Erythroblast (primary cell): ENCODE measurements at regions not wholly inside any gene's neighbourhood (a gene's known extent, or its start where the extent isn't known, plus 50 kb on each side); places are given as distances from the start of the nearest gene placed in this dataset.
A peak's percentile ranks its signal among the peaks of the same experiment; 100 is the strongest.

ENCODE experiments used
- DNase-seq, 2 experiments: peaks; one replicate each; lab custom pipeline; 2025; lab: John Stamatoyannopoulos, UW
- GATA1 ChIP-seq: IDR thresholded peaks from 2 replicates; pipeline ENCODE4 v1.6.1; 2011; ENCODE audit warnings: low read depth, mild to moderate bottlenecking, control low read depth, low read length, moderate library complexity
- POLR2A ChIP-seq: IDR thresholded peaks from 2 replicates; pipeline ENCODE4 v1.6.1; 2011; ENCODE audit warnings: mild to moderate bottlenecking, low read length

DNA sequence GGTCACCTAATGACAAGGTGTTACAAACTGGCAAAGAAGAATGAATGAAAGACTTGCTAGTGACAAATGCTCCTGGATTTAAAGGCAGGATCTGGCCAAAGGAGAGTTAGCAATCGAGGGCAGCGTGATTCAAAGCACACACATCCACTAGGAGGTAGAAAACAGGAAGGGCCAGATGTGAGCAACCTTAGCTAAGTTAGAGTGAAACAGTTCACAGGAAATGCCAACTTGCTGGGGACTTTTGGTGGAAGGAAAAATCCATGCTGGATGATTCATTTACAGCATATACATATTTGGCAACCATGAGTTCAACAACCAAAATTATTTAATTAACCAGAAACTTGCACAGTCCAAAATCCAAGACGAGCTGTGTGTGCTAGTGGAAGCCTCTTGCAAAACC is 276.9 kb downstream of the PTTG2 start:
- TF ChIP-seq GATA1 (no peak), POLR2A (no peak)
- DNase-seq: no peak

DNA sequence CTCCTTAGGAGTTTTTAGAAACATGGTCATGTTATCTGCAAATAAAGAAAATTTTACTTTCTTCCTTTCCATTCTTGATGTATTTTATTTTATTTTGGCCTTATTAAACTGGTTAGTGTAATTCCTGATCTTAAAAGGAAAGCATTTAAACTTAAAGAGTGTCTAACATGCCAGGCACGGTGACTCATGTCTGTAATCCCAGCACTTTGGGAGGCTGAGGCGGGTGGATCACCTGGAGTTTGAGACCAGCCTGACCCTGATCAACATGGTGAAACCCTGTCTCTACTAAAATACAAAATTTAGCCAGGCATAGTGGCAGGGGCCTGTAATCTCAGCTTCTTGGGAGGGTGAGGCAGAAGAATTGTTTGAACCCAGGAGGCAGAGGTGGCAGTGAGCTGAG is 281.3 kb downstream of the PTTG2 start:
- no peak for DNase-seq
- TF ChIP-seq POLR2A: no peak
- no peak for TF ChIP-seq GATA1

DNA sequence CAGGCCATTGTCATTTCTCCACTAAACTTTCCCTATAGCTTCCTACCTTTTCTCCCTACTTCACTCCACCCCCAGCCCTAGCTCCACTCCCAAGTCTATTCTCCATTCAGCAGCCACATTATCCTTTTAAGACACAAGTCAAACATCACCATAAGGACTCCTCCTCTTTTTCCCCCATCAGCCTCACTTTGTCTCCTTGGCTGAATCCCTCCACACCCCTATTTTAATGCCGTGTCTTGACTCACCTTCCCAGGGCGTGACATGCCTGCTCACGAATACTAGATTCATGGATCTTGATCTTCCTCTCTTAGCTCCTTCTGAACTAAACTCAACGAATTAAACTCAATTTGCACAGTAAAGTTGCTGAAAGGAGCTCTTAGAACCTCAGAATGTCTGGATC is 281.9 kb downstream of the PTTG2 start:
- no peak for TF ChIP-seq GATA1
- no peak for TF ChIP-seq POLR2A
- no peak for DNase-seq

DNA sequence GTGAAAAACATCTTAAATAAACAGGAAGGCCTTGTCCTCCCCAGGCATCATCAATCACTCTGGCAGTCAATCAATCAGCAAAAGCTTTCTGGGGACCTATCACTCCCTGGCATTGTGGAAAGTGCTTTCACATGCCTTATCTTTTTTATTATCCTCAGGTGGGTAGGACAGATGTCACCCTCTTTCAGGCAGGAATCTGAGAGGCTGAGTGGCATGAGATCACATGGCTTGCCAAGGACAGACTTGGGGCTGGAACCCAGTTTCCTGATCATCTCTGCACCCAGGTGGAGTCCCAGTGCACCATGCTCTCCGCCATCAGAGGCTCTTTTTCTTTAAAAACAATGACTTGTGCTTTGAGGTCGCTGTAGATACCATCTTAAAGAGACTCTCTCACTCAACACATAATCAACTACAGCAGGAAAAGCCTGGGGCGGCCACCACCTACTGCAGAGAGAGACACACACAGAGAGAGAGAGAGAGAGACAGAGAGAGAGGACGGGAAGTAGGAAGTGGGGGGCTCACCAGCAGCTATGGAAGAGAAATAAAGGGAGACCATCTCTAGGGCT is 282.7 kb downstream of the PTTG2 start:
- peak; percentile 39 to 65 for DNase-seq
- TF ChIP-seq GATA1: no peak
- no peak for TF ChIP-seq POLR2A

DNA sequence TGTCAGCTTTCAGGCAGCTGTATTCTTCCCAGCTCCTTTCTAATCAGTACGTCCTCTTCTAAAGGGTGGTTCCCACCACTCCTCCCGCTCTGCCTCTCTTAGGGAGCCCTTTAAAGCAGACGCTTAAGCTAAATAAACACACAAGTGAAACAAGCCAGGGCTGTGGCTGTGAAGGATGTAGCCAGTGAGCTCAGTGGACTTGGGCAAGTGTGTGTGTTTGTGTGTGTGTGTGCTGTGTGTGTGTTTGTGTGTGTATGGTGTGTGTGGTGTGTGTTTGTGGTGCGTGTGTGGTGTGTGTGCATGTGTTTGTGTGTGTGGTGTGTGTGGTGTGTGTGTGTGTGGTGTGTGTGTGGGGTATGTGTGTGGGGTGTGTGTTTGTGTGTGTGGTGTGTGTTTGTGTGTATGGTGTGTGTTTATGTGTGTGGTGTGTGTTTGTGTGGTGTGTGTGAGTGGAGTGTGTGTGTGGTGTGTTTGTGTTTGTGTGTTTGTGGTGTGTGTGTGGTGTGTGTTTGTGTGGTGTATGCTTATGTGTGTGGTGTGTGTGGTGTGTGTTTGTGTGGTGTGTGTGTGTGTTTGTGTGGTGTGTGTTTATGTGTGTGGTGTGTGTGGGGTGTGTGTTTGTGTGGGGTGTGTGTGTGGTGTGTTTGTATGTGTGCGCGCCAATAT is 283.3 kb downstream of the PTTG2 start:
- DNase-seq: peak; percentile 39 to 65
- TF ChIP-seq GATA1 (no peak), POLR2A (no peak)

DNA sequence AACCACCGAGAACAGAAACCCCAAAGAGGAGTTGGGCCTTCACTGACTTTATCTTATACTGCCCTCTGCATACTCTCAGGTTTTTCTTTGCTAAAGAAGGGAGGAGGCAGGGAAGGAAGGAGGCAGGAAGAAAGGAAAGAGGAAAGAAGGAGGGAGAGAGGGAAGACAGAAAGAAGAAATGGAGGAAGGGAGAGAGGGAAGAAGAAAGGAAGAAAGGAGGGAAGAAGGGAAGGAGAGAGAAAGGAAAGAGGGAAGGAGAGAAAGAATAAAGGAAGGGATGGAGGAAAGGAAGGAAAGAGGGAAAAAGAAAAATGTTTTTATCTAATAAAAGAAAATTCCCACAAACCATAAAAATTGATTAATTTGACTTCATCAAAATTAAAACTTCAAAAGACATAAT is 294.6 kb downstream of the PTTG2 start:
- TF ChIP-seq POLR2A: no peak
- TF ChIP-seq GATA1: no peak
- no peak for DNase-seq

DNA sequence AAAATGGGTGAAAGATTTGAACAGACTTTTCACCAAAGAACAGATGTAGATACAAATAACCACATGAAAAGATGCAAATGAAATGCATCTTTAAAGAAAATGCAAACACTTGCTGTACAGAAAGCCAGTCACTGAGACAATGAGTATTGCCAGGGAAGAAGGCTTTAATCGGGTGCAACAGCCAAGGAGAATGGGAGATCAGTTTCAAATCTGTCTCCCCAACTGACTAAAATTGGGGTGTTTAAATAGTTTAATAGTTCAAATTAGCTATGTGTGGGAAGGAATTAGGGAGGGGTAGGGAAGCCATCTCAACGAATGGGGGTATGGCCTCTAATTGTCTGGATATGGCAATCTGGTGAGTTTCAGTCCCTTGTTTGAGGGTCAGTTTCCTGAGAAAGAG is 295.4 kb downstream of the PTTG2 start:
- TF ChIP-seq GATA1 (no peak), POLR2A (no peak)
- no peak for DNase-seq

DNA sequence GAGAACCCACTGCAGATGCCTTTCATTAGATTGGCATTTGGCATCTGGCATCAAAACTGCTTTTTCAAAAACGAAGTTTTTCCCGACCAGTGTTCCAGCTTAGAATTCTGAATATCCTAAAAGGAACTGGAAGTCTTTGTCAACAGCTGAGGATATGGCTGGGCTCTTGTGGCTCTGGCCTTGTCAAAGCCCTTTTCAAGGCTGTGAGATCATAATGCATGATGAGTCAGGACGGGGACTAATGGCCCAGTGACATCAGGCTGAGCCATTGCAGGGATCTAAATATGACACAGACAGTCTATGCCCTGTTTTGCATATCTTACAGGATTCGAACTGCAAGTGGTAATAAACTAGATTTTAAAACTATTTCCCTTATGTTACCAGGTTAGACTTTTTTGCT is 306.4 kb downstream of the PTTG2 start:
- peak in 1 of 2 experiments; percentile 51 for DNase-seq

DNA sequence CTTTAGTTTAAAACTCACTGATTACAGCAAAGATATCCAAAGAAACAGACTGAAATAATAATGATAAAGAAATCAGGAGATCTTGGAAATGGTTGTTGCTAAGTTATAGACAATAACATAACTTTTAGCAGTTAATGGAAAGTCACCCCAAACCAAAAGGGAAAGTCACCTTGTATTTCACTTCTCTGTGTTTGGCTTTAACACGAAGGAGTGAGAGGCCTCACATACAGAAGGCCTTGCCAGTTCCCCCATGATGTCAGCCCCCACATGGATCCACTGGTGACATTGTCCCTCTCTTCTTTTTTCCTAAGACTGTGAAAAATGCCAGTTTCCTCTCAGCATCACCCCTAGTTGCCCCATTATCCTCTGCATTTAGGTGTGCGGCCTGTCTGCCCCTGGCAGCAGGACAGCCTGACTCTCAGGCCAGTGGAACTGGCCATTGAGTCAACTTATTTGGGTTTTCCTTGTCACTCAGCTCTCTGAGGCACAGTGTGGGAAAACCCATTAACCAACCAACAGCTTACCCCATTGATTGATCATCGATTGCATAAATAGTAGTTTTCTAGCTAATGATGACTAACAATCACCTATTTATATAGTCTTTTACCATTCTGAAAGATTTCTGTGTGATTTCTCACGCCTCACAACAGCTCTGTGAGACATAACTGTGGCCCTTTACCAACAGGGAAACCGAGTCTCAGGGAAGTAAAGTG is 308.1 kb downstream of the PTTG2 start:
- no peak for DNase-seq
- TF ChIP-seq POLR2A: no peak
- TF ChIP-seq GATA1: no peak

More for the DNA sequence above, 306.4 kb downstream of the PTTG2 start:
- TF ChIP-seq POLR2A: no peak
- TF ChIP-seq GATA1: no peak

DNA sequence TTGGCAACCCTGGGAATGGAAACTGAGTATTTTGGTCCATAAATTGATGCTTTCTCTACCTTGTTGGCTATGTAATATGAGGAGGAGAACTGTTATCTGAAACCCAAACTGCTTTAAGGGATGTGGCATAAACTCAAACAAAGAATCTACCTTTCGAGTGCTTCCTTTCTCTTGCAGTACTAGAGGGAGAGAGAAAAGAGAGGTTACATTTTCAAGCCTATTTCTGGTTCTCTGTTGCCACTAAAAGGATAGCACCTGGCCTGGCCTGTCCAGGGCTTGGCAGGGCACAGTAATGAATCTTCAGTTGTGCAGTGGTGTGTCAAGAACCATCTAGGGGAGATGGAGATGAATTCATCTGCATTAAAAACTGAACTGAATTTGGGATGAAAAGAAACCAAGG is 308.6 kb downstream of the PTTG2 start:
- TF ChIP-seq POLR2A: no peak
- TF ChIP-seq GATA1: no peak
- DNase-seq: no peak

DNA sequence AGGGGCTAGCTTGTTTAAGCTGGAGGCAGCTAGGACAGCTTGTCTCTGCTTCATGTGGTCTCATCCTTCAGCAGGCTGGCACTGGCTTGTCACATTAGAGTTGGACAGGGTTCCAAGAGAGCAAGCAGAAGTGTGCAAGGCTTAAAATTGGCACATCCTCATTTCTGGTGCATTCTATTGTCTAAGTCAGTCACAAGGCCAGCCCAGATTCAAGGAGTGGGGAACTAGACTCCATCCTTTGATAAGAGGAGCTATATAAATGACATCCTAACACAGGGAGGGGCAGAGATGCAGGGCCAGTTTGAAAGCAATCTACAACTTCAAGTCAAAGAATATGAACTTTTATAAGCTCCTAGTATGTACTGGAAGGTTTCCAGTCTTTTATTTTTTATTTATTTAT is 313.2 kb downstream of the PTTG2 start:
- no peak for DNase-seq
- TF ChIP-seq POLR2A: no peak
- TF ChIP-seq GATA1: no peak

DNA sequence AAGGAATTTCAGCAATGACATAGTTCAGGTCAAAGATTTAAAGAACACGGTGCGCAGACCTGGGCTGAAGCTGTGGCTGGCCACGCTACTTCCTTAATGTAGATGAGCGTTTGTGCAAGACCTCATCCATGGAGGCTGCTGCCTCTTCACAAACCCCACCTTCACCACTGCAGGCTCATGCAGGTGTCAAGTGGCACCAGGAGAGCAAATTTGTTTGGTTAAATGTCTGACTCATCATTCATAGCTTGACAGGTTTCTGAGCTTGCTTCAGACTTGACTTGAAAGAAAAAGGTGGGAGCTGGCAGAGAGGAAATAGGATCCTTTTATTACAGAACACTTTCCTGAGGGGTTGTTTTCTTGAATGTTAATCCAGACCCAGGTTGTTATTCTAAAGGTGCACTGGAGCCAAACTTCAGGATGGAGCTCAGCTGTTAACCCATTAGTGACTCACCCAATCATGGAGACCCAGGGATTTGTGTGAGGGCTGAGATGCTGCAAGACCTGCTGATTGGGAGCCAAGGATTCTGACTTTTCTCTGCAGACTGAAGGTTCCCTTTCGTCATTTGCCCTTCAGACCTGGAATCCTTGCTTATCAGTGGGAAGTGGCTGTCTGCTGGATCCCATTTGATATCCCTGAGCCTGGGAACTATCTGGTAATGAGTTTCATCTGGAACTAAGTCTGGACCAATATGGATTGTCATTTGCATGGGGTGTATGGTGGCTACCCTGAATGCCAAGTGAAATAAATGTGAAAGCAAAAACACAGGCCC is 315.3 kb downstream of the PTTG2 start:
- DNase-seq: no peak

DNA sequence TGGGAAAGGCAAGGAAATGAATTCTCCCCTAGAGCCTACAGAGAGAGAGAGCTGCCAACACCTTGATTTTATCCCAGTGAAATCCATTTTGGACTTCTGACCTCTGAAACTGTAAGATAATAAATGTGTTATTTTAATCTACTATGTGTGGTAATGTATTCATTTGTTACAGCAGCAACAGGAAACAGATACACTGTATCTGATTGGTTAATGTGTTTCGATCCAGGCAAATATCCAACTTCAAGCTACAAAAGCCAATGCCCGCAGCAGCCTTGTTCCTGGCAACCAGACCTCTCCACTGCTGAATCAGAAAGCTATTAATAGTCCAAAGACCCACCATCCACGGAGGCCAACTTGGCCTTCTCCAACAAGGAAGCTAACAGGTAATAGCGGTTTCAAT is 318.1 kb downstream of the PTTG2 start:
- TF ChIP-seq GATA1 (no peak), POLR2A (no peak)
- DNase-seq: no peak

More for the DNA sequence above, 315.3 kb downstream of the PTTG2 start:
- TF ChIP-seq POLR2A (no peak), GATA1 (no peak)

DNA sequence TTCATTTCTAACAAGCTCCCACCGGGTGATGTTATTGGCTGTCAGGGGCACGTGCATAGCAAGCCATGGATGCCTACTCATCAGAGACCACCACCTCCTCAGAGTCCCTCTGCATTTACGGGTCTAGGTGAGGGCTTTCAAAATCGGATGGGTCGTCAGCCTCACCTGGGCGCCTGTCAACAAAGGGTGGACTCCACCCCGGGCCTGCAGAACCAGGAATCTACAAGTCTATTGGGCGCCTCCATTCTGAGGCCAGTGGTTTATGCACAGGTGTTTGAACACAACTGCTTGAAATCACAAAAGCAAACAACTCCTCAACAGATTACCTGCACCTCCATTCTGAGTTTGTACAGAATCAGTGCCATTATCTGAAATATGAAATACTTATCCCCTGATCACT is 318.9 kb downstream of the PTTG2 start:
- TF ChIP-seq POLR2A (no peak), GATA1 (no peak)
- no peak for DNase-seq
